ENCODE measurements at regions not wholly inside any gene's neighbourhood (a gene's known extent, or its start where the extent isn't known, plus 50 kb on each side); places are given as distances from the start of the nearest gene placed in this dataset.

GRCh38 chr7:98463837-98464557 lies 63.1 kb upstream of the BAIAP2L1 start:
- no peak for DNase-seq

GRCh38 chr7:98462911-98463633 lies 62.2 kb upstream of the BAIAP2L1 start:
- DNase-seq, result no peak

- no peak for DNase-seq
Measured at GRCh38 chr7:98460902-98461301, 60.0 kb upstream of the BAIAP2L1 start.

GRCh38 chr7:98459529-98459928 lies 58.6 kb upstream of the BAIAP2L1 start:
- DNase-seq, result no peak

- DNase-seq, result no peak
Measured at GRCh38 chr7:98458090-98458875, 57.4 kb upstream of the BAIAP2L1 start.

GRCh38 chr7:98456866-98457265 lies 56.0 kb upstream of the BAIAP2L1 start:
- no peak for DNase-seq

GRCh38 chr7:98452791-98453190 lies 51.9 kb upstream of the BAIAP2L1 start:
- no peak for DNase-seq

Measured in CD4-positive, alpha-beta T cell treated with Interleukin-12 subunit alpha and Interleukin-12 subunit beta, for 1 hour (primary cell).